ENCODE measurements at regions not wholly inside any gene's neighbourhood (a gene's known extent, or its start where the extent isn't known, plus 50 kb on each side); places are given as distances from the start of the nearest gene placed in this dataset.
"Not testable (repeated sequence)": the region's sequence is repeated elsewhere in the genome, so short reads cannot be mapped to it uniquely, and the experiment has no call there.

DNA sequence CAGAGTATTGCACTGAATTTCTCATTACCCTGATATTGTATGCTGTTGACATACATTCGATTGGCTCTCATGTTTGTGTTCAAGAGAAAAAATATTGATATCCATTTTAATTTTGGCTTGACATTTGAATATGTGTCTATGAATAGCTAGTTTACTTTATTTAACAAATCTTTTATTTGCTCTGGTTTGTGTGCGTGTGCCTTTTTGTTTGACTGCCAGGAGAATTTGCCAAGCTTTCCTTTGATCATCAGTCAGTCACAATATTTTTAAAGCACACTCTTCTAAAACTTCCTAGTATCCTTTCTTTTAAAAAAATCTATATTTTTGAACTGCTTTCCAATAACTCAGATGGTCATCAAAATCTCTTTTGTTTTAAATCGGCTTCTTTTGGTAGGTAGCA lies 179.3 kb upstream of the FLRT2 start:
- DNase-seq (ENCODE audit: low read depth) = no peak
- TF ChIP-seq, protein P1, sequence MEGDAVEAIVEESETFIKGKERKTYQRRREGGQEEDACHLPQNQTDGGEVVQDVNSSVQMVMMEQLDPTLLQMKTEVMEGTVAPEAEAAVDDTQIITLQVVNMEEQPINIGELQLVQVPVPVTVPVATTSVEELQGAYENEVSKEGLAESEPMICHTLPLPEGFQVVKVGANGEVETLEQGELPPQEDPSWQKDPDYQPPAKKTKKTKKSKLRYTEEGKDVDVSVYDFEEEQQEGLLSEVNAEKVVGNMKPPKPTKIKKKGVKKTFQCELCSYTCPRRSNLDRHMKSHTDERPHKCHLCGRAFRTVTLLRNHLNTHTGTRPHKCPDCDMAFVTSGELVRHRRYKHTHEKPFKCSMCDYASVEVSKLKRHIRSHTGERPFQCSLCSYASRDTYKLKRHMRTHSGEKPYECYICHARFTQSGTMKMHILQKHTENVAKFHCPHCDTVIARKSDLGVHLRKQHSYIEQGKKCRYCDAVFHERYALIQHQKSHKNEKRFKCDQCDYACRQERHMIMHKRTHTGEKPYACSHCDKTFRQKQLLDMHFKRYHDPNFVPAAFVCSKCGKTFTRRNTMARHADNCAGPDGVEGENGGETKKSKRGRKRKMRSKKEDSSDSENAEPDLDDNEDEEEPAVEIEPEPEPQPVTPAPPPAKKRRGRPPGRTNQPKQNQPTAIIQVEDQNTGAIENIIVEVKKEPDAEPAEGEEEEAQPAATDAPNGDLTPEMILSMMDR (IDR thresholded peaks at IDR 0.05; ENCODE audit: control insufficient read depth, insufficient read depth, low read depth, low read length, missing control alignments) = no peak
- H3K4me3 ChIP-seq (ENCODE audit: control insufficient read depth, low read depth, low read length) = no peak overlapping the region

DNA sequence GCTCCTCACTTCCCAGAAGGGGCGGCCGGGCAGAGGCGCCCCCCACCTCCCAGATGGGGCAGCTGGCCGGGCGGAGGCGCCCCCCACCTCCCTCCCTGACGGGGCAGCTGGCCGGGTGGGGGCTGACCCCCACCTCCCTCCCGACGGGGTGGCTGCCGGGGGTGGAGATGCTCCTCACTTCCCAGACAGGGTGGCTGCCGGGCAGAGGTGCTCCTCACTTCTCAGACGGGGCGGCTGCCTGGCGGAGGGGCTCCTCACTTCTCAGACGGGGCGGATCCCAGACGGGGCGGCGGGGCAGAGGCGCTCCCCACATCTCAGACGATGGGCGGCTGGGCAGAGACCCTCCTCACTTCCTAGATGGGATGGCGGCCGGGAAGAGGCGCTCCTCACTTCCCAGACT lies 177.4 kb upstream of the FLRT2 start:
- not testable (repeated sequence) for H3K4me3 ChIP-seq (ENCODE audit: control insufficient read depth, low read depth, low read length); DNase-seq (ENCODE audit: low read depth)

DNA sequence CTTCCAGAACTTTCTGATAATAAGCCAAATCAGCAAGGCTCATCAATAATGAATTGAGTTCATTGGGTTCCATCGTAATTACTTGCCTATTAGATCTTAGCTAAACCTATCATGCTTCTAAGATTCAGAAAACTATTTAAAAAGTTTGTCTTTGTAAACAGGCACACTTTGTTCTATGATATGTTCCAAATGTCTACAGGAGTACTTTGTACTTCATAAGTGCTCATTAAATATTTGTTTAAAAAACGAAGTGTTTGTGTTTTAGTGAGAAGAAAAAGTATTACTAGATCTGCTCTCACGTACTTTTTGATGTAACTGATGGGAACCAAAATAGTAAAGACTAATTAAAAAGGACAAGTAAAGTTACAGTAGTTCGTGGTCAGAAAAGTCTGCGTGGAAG lies 172.8 kb upstream of the FLRT2 start:
- no peak for DNase-seq (ENCODE audit: low read depth)
- TF ChIP-seq, protein P1 (IDR thresholded peaks at IDR 0.05; ENCODE audit: control insufficient read depth, insufficient read depth, low read depth, low read length, missing control alignments) = no peak
- H3K4me3 ChIP-seq (ENCODE audit: control insufficient read depth, low read depth, low read length) = no peak overlapping the region

DNA sequence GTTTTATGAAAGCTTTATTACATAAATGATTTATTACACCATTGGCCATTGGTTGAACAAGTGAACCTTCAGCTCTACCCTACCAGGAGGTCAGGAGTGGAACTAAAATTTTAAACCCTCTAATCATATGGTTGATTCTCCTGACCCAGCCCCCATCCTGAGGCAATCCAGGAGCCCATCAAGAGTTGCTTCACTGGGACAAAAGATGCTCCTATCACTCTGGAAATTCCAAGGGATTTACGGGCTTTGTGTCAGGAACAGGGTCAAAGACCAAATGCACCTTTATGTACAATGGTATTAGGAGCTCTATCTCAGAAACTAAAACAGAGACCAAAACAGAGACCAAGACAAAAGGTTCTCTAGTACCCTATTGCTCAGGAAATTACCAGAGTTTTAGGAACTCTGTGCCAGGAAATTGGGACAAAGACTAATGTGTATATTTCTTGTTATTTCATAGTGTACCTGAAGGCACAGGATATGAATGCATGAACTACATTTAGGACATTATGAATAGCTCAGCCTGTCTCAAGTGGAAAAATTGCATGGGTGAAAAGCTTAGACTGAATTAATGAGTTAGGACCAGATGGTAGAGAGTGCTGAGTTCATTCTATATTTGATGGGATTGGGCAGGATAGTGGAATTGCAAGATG lies 171.7 kb upstream of the FLRT2 start:
- TF ChIP-seq, protein P1 (IDR thresholded peaks at IDR 0.05; ENCODE audit: control insufficient read depth, insufficient read depth, low read depth, low read length, missing control alignments) = no peak
- no peak for DNase-seq (ENCODE audit: low read depth)
- H3K4me3 ChIP-seq (ENCODE audit: control insufficient read depth, low read depth, low read length) = no peak overlapping the region

DNA sequence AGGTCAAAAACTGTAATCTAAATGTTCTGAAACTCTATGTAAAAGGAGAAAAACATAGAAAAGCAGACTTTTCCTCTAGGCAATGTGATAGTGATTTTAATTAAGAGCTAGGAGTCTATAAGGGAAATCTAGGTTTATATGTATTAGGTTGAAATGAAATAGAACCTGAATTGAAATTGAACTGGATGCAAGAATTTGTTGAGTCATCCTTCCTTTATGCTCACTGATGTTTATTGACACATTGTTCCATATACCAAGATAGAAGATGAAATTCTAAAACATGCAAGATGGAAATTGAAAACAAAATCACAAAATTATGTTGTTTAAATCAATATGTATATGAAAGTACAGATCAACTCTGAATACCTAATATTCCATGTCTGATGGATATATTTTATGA lies 170.4 kb upstream of the FLRT2 start:
- TF ChIP-seq, protein P1 (IDR thresholded peaks at IDR 0.05; ENCODE audit: control insufficient read depth, insufficient read depth, low read depth, low read length, missing control alignments) = no peak
- DNase-seq (ENCODE audit: low read depth) = no peak
- H3K4me3 ChIP-seq (ENCODE audit: control insufficient read depth, low read depth, low read length) = no peak overlapping the region

DNA sequence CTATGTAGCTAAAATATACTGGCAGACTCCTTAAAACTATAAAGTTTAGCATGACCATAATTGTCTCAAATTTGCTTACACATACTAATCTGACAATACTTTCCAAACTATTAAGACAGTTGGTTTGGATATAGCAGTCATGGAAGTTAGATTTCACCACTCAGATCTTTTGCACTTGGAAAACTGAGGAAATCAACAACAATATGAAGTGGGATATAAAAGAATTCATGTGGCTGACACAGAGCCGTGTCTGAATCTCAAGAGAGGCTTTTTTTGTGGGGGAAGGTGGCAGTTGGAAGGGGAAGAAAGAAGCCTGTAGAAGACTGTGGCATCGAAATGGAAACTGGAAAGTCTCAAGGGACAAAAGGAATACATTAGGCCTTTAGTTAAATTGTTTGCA lies 166.6 kb upstream of the FLRT2 start:
- TF ChIP-seq, protein P1 (IDR thresholded peaks at IDR 0.05; ENCODE audit: control insufficient read depth, insufficient read depth, low read depth, low read length, missing control alignments) = no peak
- no peak for DNase-seq (ENCODE audit: low read depth)
- no peak overlapping the region for H3K4me3 ChIP-seq (ENCODE audit: control insufficient read depth, low read depth, low read length)

DNA sequence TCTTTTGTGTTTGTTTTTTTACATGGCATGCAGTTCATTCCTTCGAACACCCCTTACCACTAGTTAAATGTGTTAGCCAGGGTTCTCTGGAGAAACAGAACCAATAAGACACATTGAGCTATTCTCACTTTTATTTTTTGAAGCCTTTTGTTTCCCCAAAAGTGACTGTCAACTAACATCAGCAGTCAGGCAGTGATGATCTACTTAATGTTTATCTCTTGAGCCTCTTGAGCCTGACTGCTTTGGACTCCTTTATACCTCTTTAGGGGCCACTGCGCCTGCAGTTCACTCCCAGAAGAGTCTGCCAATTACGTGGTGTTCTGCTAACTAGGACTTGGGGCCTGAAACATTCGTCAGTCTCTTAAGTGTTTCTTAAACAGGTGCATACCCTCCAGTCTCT lies 163.7 kb upstream of the FLRT2 start:
- TF ChIP-seq, protein P1 (IDR thresholded peaks at IDR 0.05; ENCODE audit: control insufficient read depth, insufficient read depth, low read depth, low read length, missing control alignments) = no peak
- H3K4me3 ChIP-seq (ENCODE audit: control insufficient read depth, low read depth, low read length) = no peak overlapping the region
- DNase-seq (ENCODE audit: low read depth) = no peak
